NOMO-1 treated with DMSO at 0.1 percent for 48 hours (cell line): ENCODE measurements at regions not wholly inside any gene's neighbourhood (a gene's known extent, or its start where the extent isn't known, plus 50 kb on each side); places are given as distances from the start of the nearest gene placed in this dataset.

Source experiments
- DNase-seq: peaks from one replicate; lab custom pipeline; 2025; ENCODE audit not compliant: unreplicated experiment; lab: John Stamatoyannopoulos, UW

- no peak for DNase-seq
Measured at GRCh38 chr1:36650200-36651065, 167.7 kb upstream of the CSF3R start.

GRCh38 chr1:36645867-36646266, 163.2 kb upstream of the CSF3R start:
- no peak for DNase-seq

- DNase-seq: no peak
Measured at GRCh38 chr1:36644556-36644955, 161.8 kb upstream of the CSF3R start.

- no peak for DNase-seq
Measured at GRCh38 chr1:36643371-36644270, 160.9 kb upstream of the CSF3R start.

GRCh38 chr1:36642802-36643201, 160.1 kb upstream of the CSF3R start:
- DNase-seq: no peak

GRCh38 chr1:36641776-36642175, 159.1 kb upstream of the CSF3R start:
- DNase-seq: no peak

GRCh38 chr1:36639461-36639860, 156.7 kb upstream of the CSF3R start:
- DNase-seq: no peak

- no peak for DNase-seq
Measured at GRCh38 chr1:36638268-36638667, 155.6 kb upstream of the CSF3R start.

- DNase-seq: no peak
Measured at GRCh38 chr1:36636206-36636605, 153.5 kb upstream of the CSF3R start.

- DNase-seq: no peak
Measured at GRCh38 chr1:36635284-36635683, 152.6 kb upstream of the CSF3R start.

- DNase-seq: no peak
Measured at GRCh38 chr1:36628804-36629203, 146.1 kb upstream of the CSF3R start.

GRCh38 chr1:36626435-36626834, 143.7 kb upstream of the CSF3R start:
- DNase-seq: no peak

- DNase-seq: no peak
Measured at GRCh38 chr1:36625935-36626310, 143.2 kb upstream of the CSF3R start.

GRCh38 chr1:36625253-36625934, 142.7 kb upstream of the CSF3R start:
- no peak for DNase-seq

GRCh38 chr1:36624466-36624865, 141.8 kb upstream of the CSF3R start:
- DNase-seq: no peak

- DNase-seq: no peak
Measured at GRCh38 chr1:36622741-36623648, 140.3 kb upstream of the CSF3R start.

GRCh38 chr1:36621531-36621930, 138.8 kb upstream of the CSF3R start:
- DNase-seq: no peak

- no peak for DNase-seq
Measured at GRCh38 chr1:36620142-36620541, 137.4 kb upstream of the CSF3R start.

- no peak for DNase-seq
Measured at GRCh38 chr1:36614991-36615390, 132.3 kb upstream of the CSF3R start.

- no peak for DNase-seq
Measured at GRCh38 chr1:36614571-36614970, 131.9 kb upstream of the CSF3R start.
